ENCODE measurements at regions not wholly inside any gene's neighbourhood (a gene's known extent, or its start where the extent isn't known, plus 50 kb on each side); places are given as distances from the start of the nearest gene placed in this dataset.
"Not testable (repeated sequence)": the region's sequence is repeated elsewhere in the genome, so short reads cannot be mapped to it uniquely, and the experiment has no call there.

- not testable (repeated sequence) for TF ChIP-seq POLR2A, CTCF (IDR thresholded peaks at IDR 0.05)
These were observed 158.3 kb downstream of the GOLGA6L22 start for GRCh38 chr15:22616976-22617375.

Measured in heart left ventricle (tissue), 13 donors.